ENCODE measurements at regions not wholly inside any gene's neighbourhood (a gene's known extent, or its start where the extent isn't known, plus 50 kb on each side); places are given as distances from the start of the nearest gene placed in this dataset.

- TF ChIP-seq, protein P1, sequence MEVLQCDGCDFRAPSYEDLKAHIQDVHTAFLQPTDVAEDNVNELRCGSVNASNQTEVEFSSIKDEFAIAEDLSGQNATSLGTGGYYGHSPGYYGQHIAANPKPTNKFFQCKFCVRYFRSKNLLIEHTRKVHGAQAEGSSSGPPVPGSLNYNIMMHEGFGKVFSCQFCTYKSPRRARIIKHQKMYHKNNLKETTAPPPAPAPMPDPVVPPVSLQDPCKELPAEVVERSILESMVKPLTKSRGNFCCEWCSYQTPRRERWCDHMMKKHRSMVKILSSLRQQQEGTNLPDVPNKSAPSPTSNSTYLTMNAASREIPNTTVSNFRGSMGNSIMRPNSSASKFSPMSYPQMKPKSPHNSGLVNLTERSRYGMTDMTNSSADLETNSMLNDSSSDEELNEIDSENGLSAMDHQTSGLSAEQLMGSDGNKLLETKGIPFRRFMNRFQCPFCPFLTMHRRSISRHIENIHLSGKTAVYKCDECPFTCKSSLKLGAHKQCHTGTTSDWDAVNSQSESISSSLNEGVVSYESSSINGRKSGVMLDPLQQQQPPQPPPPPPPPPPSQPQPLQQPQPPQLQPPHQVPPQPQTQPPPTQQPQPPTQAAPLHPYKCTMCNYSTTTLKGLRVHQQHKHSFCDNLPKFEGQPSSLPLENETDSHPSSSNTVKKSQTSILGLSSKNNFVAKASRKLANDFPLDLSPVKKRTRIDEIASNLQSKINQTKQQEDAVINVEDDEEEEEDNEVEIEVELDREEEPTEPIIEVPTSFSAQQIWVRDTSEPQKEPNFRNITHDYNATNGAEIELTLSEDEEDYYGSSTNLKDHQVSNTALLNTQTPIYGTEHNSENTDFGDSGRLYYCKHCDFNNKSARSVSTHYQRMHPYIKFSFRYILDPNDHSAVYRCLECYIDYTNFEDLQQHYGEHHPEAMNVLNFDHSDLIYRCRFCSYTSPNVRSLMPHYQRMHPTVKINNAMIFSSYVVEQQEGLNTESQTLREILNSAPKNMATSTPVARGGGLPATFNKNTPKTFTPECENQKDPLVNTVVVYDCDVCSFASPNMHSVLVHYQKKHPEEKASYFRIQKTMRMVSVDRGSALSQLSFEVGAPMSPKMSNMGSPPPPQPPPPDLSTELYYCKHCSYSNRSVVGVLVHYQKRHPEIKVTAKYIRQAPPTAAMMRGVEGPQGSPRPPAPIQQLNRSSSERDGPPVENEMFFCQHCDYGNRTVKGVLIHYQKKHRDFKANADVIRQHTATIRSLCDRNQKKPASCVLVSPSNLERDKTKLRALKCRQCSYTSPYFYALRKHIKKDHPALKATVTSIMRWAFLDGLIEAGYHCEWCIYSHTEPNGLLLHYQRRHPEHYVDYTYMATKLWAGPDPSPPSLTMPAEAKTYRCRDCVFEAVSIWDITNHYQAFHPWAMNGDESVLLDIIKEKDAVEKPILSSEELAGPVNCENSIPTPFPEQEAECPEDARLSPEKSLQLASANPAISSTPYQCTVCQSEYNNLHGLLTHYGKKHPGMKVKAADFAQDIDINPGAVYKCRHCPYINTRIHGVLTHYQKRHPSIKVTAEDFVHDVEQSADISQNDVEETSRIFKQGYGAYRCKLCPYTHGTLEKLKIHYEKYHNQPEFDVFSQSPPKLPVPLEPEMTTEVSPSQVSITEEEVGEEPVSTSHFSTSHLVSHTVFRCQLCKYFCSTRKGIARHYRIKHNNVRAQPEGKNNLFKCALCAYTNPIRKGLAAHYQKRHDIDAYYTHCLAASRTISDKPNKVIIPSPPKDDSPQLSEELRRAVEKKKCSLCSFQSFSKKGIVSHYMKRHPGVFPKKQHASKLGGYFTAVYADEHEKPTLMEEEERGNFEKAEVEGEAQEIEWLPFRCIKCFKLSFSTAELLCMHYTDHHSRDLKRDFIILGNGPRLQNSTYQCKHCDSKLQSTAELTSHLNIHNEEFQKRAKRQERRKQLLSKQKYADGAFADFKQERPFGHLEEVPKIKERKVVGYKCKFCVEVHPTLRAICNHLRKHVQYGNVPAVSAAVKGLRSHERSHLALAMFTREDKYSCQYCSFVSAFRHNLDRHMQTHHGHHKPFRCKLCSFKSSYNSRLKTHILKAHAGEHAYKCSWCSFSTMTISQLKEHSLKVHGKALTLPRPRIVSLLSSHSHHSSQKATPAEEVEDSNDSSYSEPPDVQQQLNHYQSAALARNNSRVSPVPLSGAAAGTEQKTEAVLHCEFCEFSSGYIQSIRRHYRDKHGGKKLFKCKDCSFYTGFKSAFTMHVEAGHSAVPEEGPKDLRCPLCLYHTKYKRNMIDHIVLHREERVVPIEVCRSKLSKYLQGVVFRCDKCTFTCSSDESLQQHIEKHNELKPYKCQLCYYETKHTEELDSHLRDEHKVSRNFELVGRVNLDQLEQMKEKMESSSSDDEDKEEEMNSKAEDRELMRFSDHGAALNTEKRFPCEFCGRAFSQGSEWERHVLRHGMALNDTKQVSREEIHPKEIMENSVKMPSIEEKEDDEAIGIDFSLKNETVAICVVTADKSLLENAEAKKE (CRISPR knock-in tag; IDR thresholded peaks at IDR 0.05) = no peak
- TF ChIP-seq, protein P2, sequence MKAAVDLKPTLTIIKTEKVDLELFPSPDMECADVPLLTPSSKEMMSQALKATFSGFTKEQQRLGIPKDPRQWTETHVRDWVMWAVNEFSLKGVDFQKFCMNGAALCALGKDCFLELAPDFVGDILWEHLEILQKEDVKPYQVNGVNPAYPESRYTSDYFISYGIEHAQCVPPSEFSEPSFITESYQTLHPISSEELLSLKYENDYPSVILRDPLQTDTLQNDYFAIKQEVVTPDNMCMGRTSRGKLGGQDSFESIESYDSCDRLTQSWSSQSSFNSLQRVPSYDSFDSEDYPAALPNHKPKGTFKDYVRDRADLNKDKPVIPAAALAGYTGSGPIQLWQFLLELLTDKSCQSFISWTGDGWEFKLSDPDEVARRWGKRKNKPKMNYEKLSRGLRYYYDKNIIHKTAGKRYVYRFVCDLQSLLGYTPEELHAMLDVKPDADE (IDR thresholded peaks at IDR 0.05) = no peak
- TF ChIP-seq ZNF114 (CRISPR knock-in tag; IDR thresholded peaks at IDR 0.05) (no peak), ZNF331 (CRISPR knock-in tag; IDR thresholded peaks at IDR 0.05; ENCODE audit: low read depth) (no peak), REST (IDR thresholded peaks at IDR 0.05; ENCODE audit: unreplicated experiment) (no peak), CTCF (conservative IDR thresholded peaks at IDR 0.05; ENCODE audit: low read depth in 2 of 2) (no peak), CREB1 (CRISPR knock-in tag; IDR thresholded peaks at IDR 0.05; ENCODE audit: low read depth) (no peak), EZH2 (IDR thresholded peaks at IDR 0.05; ENCODE audit: low read depth, unreplicated experiment) (no peak), JUNB (IDR thresholded peaks at IDR 0.05; ENCODE audit: unreplicated experiment) (no peak), STAT1 (IDR thresholded peaks at IDR 0.05; ENCODE audit: unreplicated experiment) (no peak)
Measured at GRCh38 chr6:126607289-126607688, 267.4 kb downstream of the CENPW start (continued).
